SJCRH30 (cell line): ENCODE measurements at regions not wholly inside any gene's neighbourhood (a gene's known extent, or its start where the extent isn't known, plus 50 kb on each side); places are given as distances from the start of the nearest gene placed in this dataset.
"Not testable (repeated sequence)": the region's sequence is repeated elsewhere in the genome, so short reads cannot be mapped to it uniquely, and the experiment has no call there.

Experiments used
- DNase-seq, 2 experiments: peaks; one replicate each; pipeline ENCODE4 v3.0.0-alpha.2; 2015 to 2020
- H3K27ac ChIP-seq: fragments of 250-450 bp; sonication (Bioruptor Pico); 2 replicates; pipeline ENCODE4 v1.5.1; 2020; ENCODE audit warnings: mild to moderate bottlenecking, moderate library complexity
- H3K27me3 ChIP-seq: fragments of 250-450 bp; sonication (Bioruptor Pico); 2 replicates; pipeline ENCODE4 v1.5.1; 2020; ENCODE audit warnings: mild to moderate bottlenecking, moderate library complexity
- H3K36me3 ChIP-seq: fragments of 250-450 bp; sonication (Bioruptor Pico); 2 replicates; pipeline ENCODE4 v1.5.1; 2020; ENCODE audit warnings: mild to moderate bottlenecking, moderate library complexity
- H3K4me1 ChIP-seq: fragments of 250-450 bp; sonication (Bioruptor Pico); 2 replicates; pipeline ENCODE4 v1.5.1; 2020; ENCODE audit warnings: mild to moderate bottlenecking, moderate library complexity
- H3K4me3 ChIP-seq: fragments of 250-450 bp; sonication (Bioruptor Pico); 2 replicates; pipeline ENCODE4 v1.5.1; 2020; ENCODE audit warnings: mild to moderate bottlenecking, moderate library complexity
- H3K9me3 ChIP-seq: fragments of 250-450 bp; sonication (Bioruptor Pico); replicated peaks from 2 replicates; pipeline ENCODE4 v1.5.1; 2020; ENCODE audit warnings: mild to moderate bottlenecking, moderate library complexity

- H3K4me1 ChIP-seq, result no peaks in the 10 kb centered on the region
- no peaks in the 10 kb centered on the region for H3K9me3 ChIP-seq
- no peaks in the 10 kb centered on the region for H3K27me3 ChIP-seq
- DNase-seq, result no peak
- H3K36me3 ChIP-seq, result no peaks in the 10 kb centered on the region
- H3K4me3 ChIP-seq, result no peak overlapping the region
- no peak overlapping the region for H3K27ac ChIP-seq
These were observed 1124.1 kb upstream of the AMELY start for GRCh38 chrY:8035653-8036052.

- no peaks in the 10 kb centered on the region for H3K27me3 ChIP-seq
- no peaks in the 10 kb centered on the region for H3K4me1 ChIP-seq
- no peaks in the 10 kb centered on the region for H3K36me3 ChIP-seq
- no peaks in the 10 kb centered on the region for H3K9me3 ChIP-seq
- H3K4me3 ChIP-seq, result no peak overlapping the region
- H3K27ac ChIP-seq, result no peak overlapping the region
- no peak for DNase-seq
These were observed 1123.1 kb upstream of the AMELY start for GRCh38 chrY:8034673-8035072.

DNA sequence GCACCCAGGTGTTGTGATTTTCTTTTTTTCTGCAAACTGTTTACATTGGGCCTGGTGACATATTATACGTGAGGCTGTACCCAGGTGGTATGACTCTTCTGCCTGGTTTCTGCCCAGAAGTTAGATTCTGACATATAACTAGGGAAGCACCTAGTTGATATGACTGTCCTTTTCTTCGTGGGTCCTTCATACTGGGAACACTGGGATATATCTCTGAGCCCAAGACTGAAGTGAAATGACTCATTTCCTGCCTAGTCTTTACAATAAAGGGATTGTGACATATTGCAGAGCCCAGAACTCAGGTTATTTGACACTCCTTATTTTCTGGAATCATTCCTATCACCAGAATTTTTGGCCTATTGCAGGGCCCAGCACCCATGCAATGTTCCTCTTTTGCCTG lies 1121.6 kb upstream of the AMELY start:
- Histone ChIP-seq H3K27me3 (no peaks in the 10 kb centered on the region), H3K4me3 (no peak overlapping the region), H3K27ac (no peak overlapping the region), H3K36me3 (no peaks in the 10 kb centered on the region), H3K4me1 (no peaks in the 10 kb centered on the region), H3K9me3 (no peaks in the 10 kb centered on the region)
- DNase-seq, result no peak

GRCh38 chrY:8020540-8020939 lies 1109.0 kb upstream of the AMELY start:
- Histone ChIP-seq H3K9me3 (no peaks in the 10 kb centered on the region), H3K4me1 (no peaks in the 10 kb centered on the region), H3K27me3 (no peaks in the 10 kb centered on the region), H3K36me3 (no peaks in the 10 kb centered on the region), H3K4me3 (no peak overlapping the region), H3K27ac (no peak overlapping the region)
- no peak for DNase-seq

DNA sequence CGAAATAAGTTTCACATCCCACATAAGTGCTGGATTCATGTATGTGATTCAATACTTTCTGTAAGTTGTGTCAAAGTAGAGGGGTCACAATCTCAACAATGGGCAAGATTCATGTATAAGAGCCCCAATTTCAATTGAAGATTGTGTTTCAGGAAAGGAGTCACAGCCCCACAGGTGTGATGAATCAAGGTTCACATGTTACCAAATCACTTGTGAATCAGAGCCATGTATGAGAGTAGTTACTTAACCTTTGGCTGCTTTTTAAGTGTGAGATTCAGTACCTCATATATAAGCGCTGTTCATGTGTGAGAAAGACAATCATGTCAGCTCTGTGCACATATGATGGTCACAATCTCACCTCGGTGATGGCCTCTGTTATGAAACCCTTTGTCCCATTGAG lies 1100.0 kb upstream of the AMELY start:
- Histone ChIP-seq H3K27ac (no peak overlapping the region), H3K4me1 (no peaks in the 10 kb centered on the region), H3K36me3 (no peaks in the 10 kb centered on the region), H3K4me3 (no peak overlapping the region), H3K27me3 (no peaks in the 10 kb centered on the region), H3K9me3 (no peaks in the 10 kb centered on the region)
- DNase-seq, result no peak

DNA sequence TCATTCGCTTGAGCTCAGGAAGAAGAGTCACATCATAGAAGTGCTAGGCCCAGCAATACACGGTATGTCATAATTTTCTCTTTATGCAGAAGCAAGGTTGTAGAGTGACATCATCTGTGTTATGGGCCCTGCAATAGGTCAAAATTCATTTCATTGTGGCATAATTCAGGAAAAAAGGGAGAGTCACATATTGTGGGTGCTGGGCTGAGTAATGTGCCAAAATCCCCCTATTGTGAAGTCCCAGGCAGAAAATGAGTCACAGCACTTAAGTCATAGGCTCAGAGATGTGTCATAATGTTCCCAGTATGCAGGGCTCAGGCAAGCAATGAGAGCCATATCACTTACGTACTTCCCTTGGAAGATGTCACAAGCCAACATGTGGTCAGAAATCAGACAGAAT lies 1092.6 kb upstream of the AMELY start:
- Histone ChIP-seq H3K9me3 (no peaks in the 10 kb centered on the region), H3K4me3 (no peak overlapping the region), H3K27ac (no peak overlapping the region), H3K27me3 (no peaks in the 10 kb centered on the region), H3K36me3 (no peaks in the 10 kb centered on the region), H3K4me1 (no peaks in the 10 kb centered on the region)
- DNase-seq, result no peak

GRCh38 chrY:7996726-7997125 lies 1085.2 kb upstream of the AMELY start:
- no peak for DNase-seq
- Histone ChIP-seq H3K4me1 (no peaks in the 10 kb centered on the region), H3K27me3 (no peaks in the 10 kb centered on the region), H3K36me3 (no peaks in the 10 kb centered on the region), H3K4me3 (no peak overlapping the region), H3K27ac (no peak overlapping the region), H3K9me3 (no peaks in the 10 kb centered on the region)

GRCh38 chrY:7994781-7995180 lies 1083.2 kb upstream of the AMELY start:
- H3K36me3 ChIP-seq, H3K27ac ChIP-seq, H3K4me3 ChIP-seq, H3K9me3 ChIP-seq, H3K27me3 ChIP-seq, H3K4me1 ChIP-seq, DNase-seq: not testable (repeated sequence)

DNA sequence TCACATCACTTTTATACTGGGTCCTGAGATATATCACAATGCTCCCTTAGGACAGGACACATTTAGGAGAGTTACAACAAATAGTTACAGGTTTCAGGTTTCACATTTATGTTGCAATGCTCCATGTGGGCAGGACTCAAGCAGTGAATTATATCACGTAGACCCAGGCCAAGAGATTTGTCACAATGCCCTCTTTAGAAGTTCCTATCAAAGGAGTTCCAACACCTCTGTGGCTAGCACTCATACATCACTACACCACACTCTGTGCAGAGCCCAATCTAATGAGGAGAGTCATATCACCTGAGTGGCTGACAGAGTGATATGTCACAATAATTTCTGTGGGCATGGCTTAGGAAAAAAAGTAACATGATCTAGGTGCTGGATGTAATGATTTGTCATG lies 1068.2 kb upstream of the AMELY start:
- no peak for DNase-seq
- Histone ChIP-seq H3K36me3 (no peaks in the 10 kb centered on the region), H3K9me3 (no peaks in the 10 kb centered on the region), H3K4me1 (no peaks in the 10 kb centered on the region), H3K27me3 (no peaks in the 10 kb centered on the region), H3K27ac (no peak overlapping the region), H3K4me3 (no peak overlapping the region)

- Histone ChIP-seq H3K4me3 (no peak overlapping the region), H3K9me3 (no peaks in the 10 kb centered on the region), H3K36me3 (no peaks in the 10 kb centered on the region)
These were observed 1065.7 kb upstream of the AMELY start for GRCh38 chrY:7977301-7977700.

DNA sequence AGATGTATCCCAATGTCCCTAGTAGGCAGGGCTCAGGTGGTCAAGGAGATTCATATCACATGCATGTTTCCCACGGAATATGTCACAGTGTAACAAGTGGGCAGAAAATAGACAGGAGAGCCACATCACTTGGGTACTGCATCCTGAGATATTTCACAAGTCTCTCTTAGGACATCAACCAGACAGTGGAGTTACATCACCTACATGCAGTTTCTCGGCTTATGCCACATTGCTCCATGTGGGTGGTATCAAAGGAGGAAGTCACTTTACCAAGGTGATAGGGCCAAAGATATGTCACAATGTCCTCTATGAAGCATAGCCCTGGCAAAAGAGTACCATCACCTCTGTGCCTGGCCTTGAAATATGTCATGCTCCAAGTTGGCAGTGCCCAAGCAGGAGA lies 1056.7 kb upstream of the AMELY start:
- no peaks in the 10 kb centered on the region for H3K27me3 ChIP-seq
- DNase-seq, result no peak
- H3K36me3 ChIP-seq, result no peaks in the 10 kb centered on the region
- H3K4me1 ChIP-seq, result no peaks in the 10 kb centered on the region
- no peaks in the 10 kb centered on the region for H3K9me3 ChIP-seq
- no peak overlapping the region for H3K4me3 ChIP-seq
- H3K27ac ChIP-seq, result no peak overlapping the region

More at GRCh38 chrY:7977301-7977700, 1065.7 kb upstream of the AMELY start:
- Histone ChIP-seq H3K4me1 (no peaks in the 10 kb centered on the region), H3K27ac (no peak overlapping the region), H3K27me3 (no peaks in the 10 kb centered on the region)
- no peak for DNase-seq

DNA sequence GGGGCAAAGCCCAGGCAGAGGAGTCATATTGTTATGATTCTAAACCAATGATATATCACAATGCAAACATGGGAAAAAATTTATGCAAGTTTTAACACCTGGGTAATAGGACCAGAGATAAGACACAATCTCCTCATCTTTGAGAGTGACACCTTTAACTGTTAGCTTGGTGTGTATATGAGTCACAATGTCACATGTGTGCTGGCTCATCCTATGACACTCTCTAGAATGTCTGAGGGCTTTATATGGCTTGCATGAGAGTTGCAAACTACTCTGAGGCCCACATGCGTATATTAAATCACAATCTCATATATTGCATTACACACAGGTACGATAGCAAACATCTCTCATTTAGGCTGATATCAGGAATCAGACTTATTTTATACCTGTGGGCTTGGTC lies 1055.4 kb upstream of the AMELY start:
- no peak for DNase-seq

GRCh38 chrY:7963393-7963792 lies 1051.8 kb upstream of the AMELY start:
- H3K27ac ChIP-seq, result no peak overlapping the region
- H3K4me3 ChIP-seq, result no peak overlapping the region
- DNase-seq, result no peak
- no peaks in the 10 kb centered on the region for H3K27me3 ChIP-seq
- H3K9me3 ChIP-seq, result no peaks in the 10 kb centered on the region
- H3K36me3 ChIP-seq, result no peaks in the 10 kb centered on the region
- no peaks in the 10 kb centered on the region for H3K4me1 ChIP-seq

More for the DNA sequence above, 1055.4 kb upstream of the AMELY start:
- Histone ChIP-seq H3K4me3 (no peak overlapping the region), H3K27me3 (no peaks in the 10 kb centered on the region), H3K9me3 (no peaks in the 10 kb centered on the region), H3K36me3 (no peaks in the 10 kb centered on the region), H3K4me1 (no peaks in the 10 kb centered on the region), H3K27ac (no peak overlapping the region)

DNA sequence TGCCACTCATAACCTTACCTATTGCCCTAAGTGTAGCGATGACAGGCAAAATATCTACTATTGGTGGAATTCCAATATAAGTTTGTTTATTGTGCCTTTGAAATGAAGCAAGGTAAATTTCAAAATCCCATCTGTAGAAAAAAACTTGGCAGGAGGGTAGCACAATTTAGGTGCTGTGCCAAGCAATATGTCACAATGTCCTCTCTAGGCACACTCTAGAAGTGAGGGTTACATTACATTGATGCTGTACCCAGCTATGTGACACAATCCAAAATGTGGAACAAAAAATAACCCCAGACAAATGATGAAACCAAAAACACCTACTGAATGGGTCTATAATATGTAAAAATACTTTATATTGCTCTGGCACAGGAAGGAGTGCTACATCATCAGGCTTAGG lies 1050.8 kb upstream of the AMELY start:
- Histone ChIP-seq H3K36me3 (no peaks in the 10 kb centered on the region), H3K27ac (no peak overlapping the region), H3K27me3 (no peaks in the 10 kb centered on the region), H3K4me1 (no peaks in the 10 kb centered on the region), H3K4me3 (no peak overlapping the region), H3K9me3 (no peaks in the 10 kb centered on the region)
- DNase-seq, result no peak

- Histone ChIP-seq H3K36me3 (no peaks in the 10 kb centered on the region), H3K27me3 (no peaks in the 10 kb centered on the region), H3K27ac (no peak overlapping the region), H3K4me1 (no peaks in the 10 kb centered on the region), H3K4me3 (no peak overlapping the region), H3K9me3 (no peaks in the 10 kb centered on the region)
- no peak for DNase-seq
These were observed 1050.3 kb upstream of the AMELY start for GRCh38 chrY:7961811-7962210.

GRCh38 chrY:7957773-7958172 lies 1046.2 kb upstream of the AMELY start:
- H3K27ac ChIP-seq, result no peak overlapping the region
- no peaks in the 10 kb centered on the region for H3K36me3 ChIP-seq
- no peak for DNase-seq
- H3K4me1 ChIP-seq, result no peaks in the 10 kb centered on the region
- no peaks in the 10 kb centered on the region for H3K9me3 ChIP-seq
- H3K27me3 ChIP-seq, result no peaks in the 10 kb centered on the region
- no peak overlapping the region for H3K4me3 ChIP-seq
